A673 (cell line): ENCODE measurements at regions not wholly inside any gene's neighbourhood (a gene's known extent, or its start where the extent isn't known, plus 50 kb on each side); places are given as distances from the start of the nearest gene placed in this dataset.

Experiments
- EZH2 ChIP-seq: fragments of 200-600 bp; sonication (generic); IDR thresholded peaks from 2 replicates; pipeline ENCODE4 v1.6.1; 2017; ENCODE audit warnings: borderline replicate concordance, low read depth, mild to moderate bottlenecking, mixed read lengths, antibody characterized with exemption, low read length; ENCODE audit not compliant: poor library complexity, severe bottlenecking
- TF ChIP-seq, protein P1 (sequence below): fragments of 300-800, 200-600 bp; sonication (generic); conservative IDR thresholded peaks from 2 replicates; pipeline ENCODE4 v1.5.1; 2017; ENCODE audit warnings: low read depth, mild to moderate bottlenecking, antibody characterized with exemption, low read length, moderate library complexity, mixed read lengths

DNA sequence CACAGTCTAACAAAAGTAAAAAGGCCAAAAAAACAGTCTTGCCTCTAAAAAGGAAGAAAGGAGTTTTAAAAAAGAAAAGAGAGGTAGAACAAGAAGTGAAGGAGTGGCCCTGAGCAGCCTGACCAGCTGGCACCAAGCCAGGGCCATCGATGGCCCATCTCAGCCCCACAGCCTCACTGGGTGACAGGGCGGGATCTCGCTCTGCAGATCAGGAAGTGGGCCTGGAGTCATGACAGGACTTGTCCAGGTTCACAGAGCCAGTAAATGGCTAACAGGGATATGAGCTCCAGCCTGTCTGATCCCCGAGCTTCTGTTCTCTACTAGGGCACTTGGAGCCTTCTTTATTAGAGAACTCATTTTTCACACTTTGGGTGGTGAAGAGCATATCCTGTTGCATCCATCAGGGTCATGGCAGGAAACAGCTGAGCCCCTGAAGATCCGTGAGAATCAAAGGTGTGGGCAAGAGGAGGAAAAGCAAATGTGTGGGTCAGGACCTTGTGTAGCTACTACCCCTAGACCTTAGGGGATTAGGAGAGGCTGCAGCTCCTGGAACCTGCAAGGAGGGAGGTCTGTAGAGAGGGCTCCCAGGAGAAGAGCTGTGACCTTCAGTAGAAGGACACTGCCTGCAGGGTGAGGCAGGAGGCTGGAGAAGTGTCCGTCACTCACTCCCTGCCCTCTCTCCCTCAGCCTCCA lies 299.0 kb upstream of the MSX2 start:
- TF ChIP-seq, protein P1, sequence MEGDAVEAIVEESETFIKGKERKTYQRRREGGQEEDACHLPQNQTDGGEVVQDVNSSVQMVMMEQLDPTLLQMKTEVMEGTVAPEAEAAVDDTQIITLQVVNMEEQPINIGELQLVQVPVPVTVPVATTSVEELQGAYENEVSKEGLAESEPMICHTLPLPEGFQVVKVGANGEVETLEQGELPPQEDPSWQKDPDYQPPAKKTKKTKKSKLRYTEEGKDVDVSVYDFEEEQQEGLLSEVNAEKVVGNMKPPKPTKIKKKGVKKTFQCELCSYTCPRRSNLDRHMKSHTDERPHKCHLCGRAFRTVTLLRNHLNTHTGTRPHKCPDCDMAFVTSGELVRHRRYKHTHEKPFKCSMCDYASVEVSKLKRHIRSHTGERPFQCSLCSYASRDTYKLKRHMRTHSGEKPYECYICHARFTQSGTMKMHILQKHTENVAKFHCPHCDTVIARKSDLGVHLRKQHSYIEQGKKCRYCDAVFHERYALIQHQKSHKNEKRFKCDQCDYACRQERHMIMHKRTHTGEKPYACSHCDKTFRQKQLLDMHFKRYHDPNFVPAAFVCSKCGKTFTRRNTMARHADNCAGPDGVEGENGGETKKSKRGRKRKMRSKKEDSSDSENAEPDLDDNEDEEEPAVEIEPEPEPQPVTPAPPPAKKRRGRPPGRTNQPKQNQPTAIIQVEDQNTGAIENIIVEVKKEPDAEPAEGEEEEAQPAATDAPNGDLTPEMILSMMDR = no peak
- TF ChIP-seq EZH2 = no peak
